Type B pancreatic cell (in vitro differentiated cells): ENCODE measurements at regions not wholly inside any gene's neighbourhood (a gene's known extent, or its start where the extent isn't known, plus 50 kb on each side); places are given as distances from the start of the nearest gene placed in this dataset.

ENCODE experiments used
- DNase-seq: peaks from one replicate; pipeline ENCODE4 v3.0.0; 2021; ENCODE audit warnings: mixed read lengths; ENCODE audit not compliant: unreplicated experiment; ENCODE audit errors: extremely low spot score
- H3K27ac Mint-ChIP-seq: 2 replicates; pipeline ENCODE4 v1.8.0; 2021; ENCODE audit warnings: mild to moderate bottlenecking, mixed read lengths
- H3K27me3 Mint-ChIP-seq: 2 replicates; pipeline ENCODE4 v1.8.0; 2021; ENCODE audit warnings: mixed read lengths
- H3K36me3 Mint-ChIP-seq: 2 replicates; pipeline ENCODE4 v1.8.0; 2021; ENCODE audit warnings: mixed read lengths
- H3K4me1 Mint-ChIP-seq: one replicate; pipeline ENCODE4 v1.8.0; 2021; ENCODE audit warnings: mixed read lengths; ENCODE audit not compliant: unreplicated experiment
- H3K4me3 Mint-ChIP-seq: 2 replicates; pipeline ENCODE4 v1.8.0; 2021; ENCODE audit warnings: mild to moderate bottlenecking, mixed read lengths
- H3K9me3 Mint-ChIP-seq: 2 replicates; pipeline ENCODE4 v1.8.0; 2021; ENCODE audit warnings: mixed read lengths
- TF ChIP-seq, protein P1 (sequence below): fragments of 200-600 bp; sonication (generic); conservative IDR thresholded peaks from 2 replicates; pipeline ENCODE4 v1.5.0; 2021; ENCODE audit warnings: antibody characterized with exemption, mild to moderate bottlenecking

DNA sequence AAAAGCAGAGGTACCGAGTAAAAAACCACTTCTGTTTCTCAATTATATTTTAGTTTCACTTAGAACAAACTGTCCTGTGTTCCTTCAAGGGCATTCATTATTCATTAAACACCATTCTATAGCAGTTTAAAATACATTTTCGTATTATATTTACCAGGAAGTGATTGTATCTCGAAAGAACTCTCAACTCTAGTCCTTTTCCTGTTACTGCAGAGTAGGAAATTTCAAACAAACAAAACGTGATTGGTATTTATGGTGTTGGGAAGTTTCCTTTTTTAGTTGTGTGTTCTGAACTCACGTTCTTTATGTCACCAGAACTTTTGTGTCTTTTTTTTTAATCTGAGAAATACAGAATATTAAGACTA, 139.5 kb upstream of the BTBD3 start:
- TF ChIP-seq, protein P1, sequence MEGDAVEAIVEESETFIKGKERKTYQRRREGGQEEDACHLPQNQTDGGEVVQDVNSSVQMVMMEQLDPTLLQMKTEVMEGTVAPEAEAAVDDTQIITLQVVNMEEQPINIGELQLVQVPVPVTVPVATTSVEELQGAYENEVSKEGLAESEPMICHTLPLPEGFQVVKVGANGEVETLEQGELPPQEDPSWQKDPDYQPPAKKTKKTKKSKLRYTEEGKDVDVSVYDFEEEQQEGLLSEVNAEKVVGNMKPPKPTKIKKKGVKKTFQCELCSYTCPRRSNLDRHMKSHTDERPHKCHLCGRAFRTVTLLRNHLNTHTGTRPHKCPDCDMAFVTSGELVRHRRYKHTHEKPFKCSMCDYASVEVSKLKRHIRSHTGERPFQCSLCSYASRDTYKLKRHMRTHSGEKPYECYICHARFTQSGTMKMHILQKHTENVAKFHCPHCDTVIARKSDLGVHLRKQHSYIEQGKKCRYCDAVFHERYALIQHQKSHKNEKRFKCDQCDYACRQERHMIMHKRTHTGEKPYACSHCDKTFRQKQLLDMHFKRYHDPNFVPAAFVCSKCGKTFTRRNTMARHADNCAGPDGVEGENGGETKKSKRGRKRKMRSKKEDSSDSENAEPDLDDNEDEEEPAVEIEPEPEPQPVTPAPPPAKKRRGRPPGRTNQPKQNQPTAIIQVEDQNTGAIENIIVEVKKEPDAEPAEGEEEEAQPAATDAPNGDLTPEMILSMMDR, result no peak
- Mint-ChIP-seq H3K27me3 (peaks cover 5% of the 10 kb centered on the region), H3K4me3 (no peak overlapping the region)

GRCh38 chr20:11780765-11781369, 136.8 kb upstream of the BTBD3 start:
- H3K36me3 Mint-ChIP-seq, result no peaks in the 10 kb centered on the region
- H3K4me3 Mint-ChIP-seq, result no peak overlapping the region
- DNase-seq, result no peak
- TF ChIP-seq, protein P1, result no peak
- peaks cover 10% of the 10 kb centered on the region for H3K4me1 Mint-ChIP-seq
- H3K27ac Mint-ChIP-seq, result no peak overlapping the region
- no peaks in the 10 kb centered on the region for H3K9me3 Mint-ChIP-seq
- peaks cover 6% of the 10 kb centered on the region for H3K27me3 Mint-ChIP-seq

More for the DNA sequence above, 139.5 kb upstream of the BTBD3 start:
- peaks cover 4% of the 10 kb centered on the region for H3K9me3 Mint-ChIP-seq
- no peaks in the 10 kb centered on the region for H3K36me3 Mint-ChIP-seq
- no peak overlapping the region for H3K27ac Mint-ChIP-seq
- DNase-seq, result no peak
- H3K4me1 Mint-ChIP-seq, result peaks cover 10% of the 10 kb centered on the region

- Mint-ChIP-seq H3K27ac (no peak overlapping the region), H3K9me3 (no peaks in the 10 kb centered on the region), H3K36me3 (no peaks in the 10 kb centered on the region), H3K4me3 (no peak overlapping the region), H3K27me3 (peaks cover 6% of the 10 kb centered on the region), H3K4me1 (peaks cover 10% of the 10 kb centered on the region)
- DNase-seq, result no peak
- TF ChIP-seq, protein P1, result no peak
Measured at GRCh38 chr20:11783102-11783850, 134.4 kb upstream of the BTBD3 start.

DNA sequence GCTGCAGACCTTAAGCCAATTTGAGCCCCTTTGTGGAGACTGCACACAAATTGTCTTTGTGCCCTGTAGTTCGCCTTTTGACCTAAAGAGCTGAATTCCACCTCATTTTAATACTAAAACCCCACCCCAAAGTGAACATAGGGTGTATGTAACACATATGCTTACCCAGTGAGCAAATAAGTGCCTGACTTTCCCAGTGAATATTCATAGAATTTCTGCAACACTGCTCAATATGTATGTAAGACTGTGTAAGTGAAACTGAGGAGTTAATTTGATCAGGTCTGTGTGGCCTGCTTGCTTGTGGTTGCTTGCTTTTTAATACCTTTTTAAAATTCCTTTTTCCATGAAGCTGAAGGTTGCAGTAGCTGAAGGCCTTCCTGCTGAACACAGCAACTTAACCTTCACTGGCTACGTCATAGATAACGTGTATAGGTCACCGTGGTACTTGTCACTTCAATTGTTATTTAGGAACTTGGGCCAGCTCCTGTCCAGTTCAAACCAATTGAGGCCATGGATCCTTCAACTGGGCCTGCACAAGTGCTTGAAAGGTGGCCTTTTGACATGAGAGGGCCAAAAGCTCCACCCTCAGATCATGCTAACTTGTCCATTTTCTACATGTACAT, 131.7 kb upstream of the BTBD3 start:
- no peak for DNase-seq
- H3K9me3 Mint-ChIP-seq, result peaks cover 9% of the 10 kb centered on the region
- peaks cover 6% of the 10 kb centered on the region for H3K27me3 Mint-ChIP-seq
- H3K4me3 Mint-ChIP-seq, result no peak overlapping the region
- H3K4me1 Mint-ChIP-seq, result peaks cover 17% of the 10 kb centered on the region
- TF ChIP-seq, protein P1, result no peak
- no peak overlapping the region for H3K27ac Mint-ChIP-seq
- H3K36me3 Mint-ChIP-seq, result no peaks in the 10 kb centered on the region

DNA sequence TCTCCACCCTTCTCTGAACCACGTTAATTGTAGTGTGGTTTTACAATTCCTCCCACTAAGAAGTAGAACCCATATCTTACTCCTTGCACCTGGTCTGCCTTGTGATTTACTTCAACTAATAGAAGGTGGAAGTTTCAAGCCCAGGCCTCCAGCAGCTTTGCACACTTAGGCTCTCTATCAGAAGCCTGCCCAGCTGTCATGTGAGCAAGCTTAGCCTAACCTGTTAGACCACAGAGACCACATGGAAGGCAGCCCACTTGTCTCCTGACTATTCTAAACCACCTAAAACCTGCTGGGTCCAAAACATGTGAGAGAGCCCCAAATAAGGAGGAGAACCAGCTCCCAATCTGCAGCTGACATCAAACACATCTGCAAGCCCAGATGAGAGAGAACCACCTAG, 127.6 kb upstream of the BTBD3 start:
- no peak for DNase-seq
- H3K36me3 Mint-ChIP-seq, result peaks cover 3% of the 10 kb centered on the region
- peaks cover 43% of the 10 kb centered on the region for H3K4me1 Mint-ChIP-seq
- H3K4me3 Mint-ChIP-seq, result no peak overlapping the region
- H3K27ac Mint-ChIP-seq, result peak overlapping the region; percentile 24
- TF ChIP-seq, protein P1, result no peak
- H3K27me3 Mint-ChIP-seq, result no peaks in the 10 kb centered on the region
- peaks cover 18% of the 10 kb centered on the region for H3K9me3 Mint-ChIP-seq
